GM23248 (cell line): ENCODE measurements at regions not wholly inside any gene's neighbourhood (a gene's known extent, or its start where the extent isn't known, plus 50 kb on each side); places are given as distances from the start of the nearest gene placed in this dataset.

Experiments used
- EZH2 ChIP-seq: fragments of 200-600 bp; sonication (generic); IDR thresholded peaks from 2 replicates; pipeline ENCODE4 v1.6.1; 2018; ENCODE audit warnings: antibody characterized with exemption, mild to moderate bottlenecking; ENCODE audit not compliant: insufficient read depth, poor library complexity, severe bottlenecking
- EZH2phosphoT487 ChIP-seq: fragments of 200-600 bp; sonication (generic); IDR thresholded peaks from 2 replicates; pipeline ENCODE4 v1.6.1; 2018; ENCODE audit warnings: antibody characterized with exemption, moderate library complexity, mild to moderate bottlenecking, low read depth; ENCODE audit not compliant: insufficient read depth

DNA sequence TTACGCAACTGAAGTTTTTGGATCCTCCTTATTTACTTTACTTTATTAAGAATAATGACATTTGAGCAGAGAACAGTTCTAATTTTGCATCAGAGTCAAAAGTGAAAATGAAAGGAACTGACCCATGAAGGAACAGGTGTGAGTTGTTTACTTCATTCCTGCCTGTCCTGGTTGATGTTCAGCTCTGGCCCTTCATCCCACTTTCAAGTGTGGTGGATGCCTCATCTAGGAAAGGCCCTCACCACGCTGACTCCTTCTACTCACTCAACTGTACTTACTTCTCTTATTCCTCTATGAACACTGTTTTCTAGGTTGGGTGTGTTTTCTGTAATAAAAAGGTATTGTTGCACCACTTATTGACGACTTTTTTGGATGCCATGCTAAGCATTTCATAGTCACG, 61.8 kb upstream of the PLEKHG4B start:
- TF ChIP-seq EZH2phosphoT487 (no peak), EZH2 (no peak)
